K562 (cell line): ENCODE measurements at regions not wholly inside any gene's neighbourhood (a gene's known extent, or its start where the extent isn't known, plus 50 kb on each side); places are given as distances from the start of the nearest gene placed in this dataset.

Source experiments
- ATAC-seq: fragments of 200-7000 bp; cut with Tn5 transposase; 3 replicates; pipeline ENCODE4 v1.9.1; 2020; ENCODE audit warnings: moderate library complexity
- BruUV-seq: library from RNA; stranded (reverse); fragments of 400-500 nt; replicated peaks from 2 replicates; lab custom pipeline; 2021; lab: Mats Ljungman, UMichigan
- CTCF ChIA-PET: fragments of 300-600 bp; formaldehyde crosslinking; extraction: SDS; loops from one replicate; lab custom pipeline; 2021; ENCODE audit warnings: low intra/inter-chr PET ratio; lab: Yijun Ruan, JAX
- POLR2A ChIA-PET: fragments of 300-600, 350-650 bp; sonication (Branson Sonifier 250); formaldehyde crosslinking; extraction: SDS; loops from one replicate; lab custom pipeline; 2021; ENCODE audit warnings: antibody characterized with exemption, inconsistent platforms; lab: Yijun Ruan, JAX
- DNase-seq, 4 experiments: peaks; one replicate each; pipeline versions ENCODE4 v3.0.0 to v3.0.0-alpha.2; 2011 to 2018; ENCODE audit warnings: low spot score in 3 of 4, mixed read lengths in 3 of 4; ENCODE audit errors: extremely low read depth in 1 of 4
- FAIRE-seq: peaks from 2 replicates; lab custom pipeline; 2011; peaks lifted over from hg19 to GRCh38; lab: Jason Lieb, UNC
- H2AFZ ChIP-seq: 2 replicates; pipeline ENCODE4 v1.6.0; 2011; ENCODE audit warnings: low read depth, low read length, control low read depth, inconsistent platforms
- H3K27ac ChIP-seq: fragments of 200-600 bp; 3 replicates; pipeline ENCODE4 v1.8.0; 2011; ENCODE audit warnings: low read depth, mild to moderate bottlenecking, control low read depth, inconsistent platforms, low read length, moderate library complexity, mixed read lengths; ENCODE audit errors: extremely low read depth
- H3K27me3 ChIP-seq, 2 experiments: fragments of 300-600 bp in 1 of 2; 2 replicates in 1 of 2; 3 replicates in 1 of 2; pipeline versions ENCODE4 v1.6.0 to v1.8.0; 2011; ENCODE audit warnings: inconsistent platforms in 2 of 2, low read length in 2 of 2, mild to moderate bottlenecking in 1 of 2, mixed read lengths in 1 of 2, moderate library complexity in 1 of 2; ENCODE audit not compliant: control insufficient read depth in 2 of 2, insufficient read depth in 2 of 2
- H3K36me3 ChIP-seq: fragments of 300-600 bp; 3 replicates; pipeline ENCODE4 v1.8.0; 2011; ENCODE audit warnings: mild to moderate bottlenecking, low read length, inconsistent platforms; ENCODE audit not compliant: control insufficient read depth, insufficient read depth
- H3K4me1 ChIP-seq, 2 experiments: fragments of 200-600 bp in 1 of 2; replicated peaks in 1 of 2; 2 replicates in 1 of 2; 3 replicates in 1 of 2; pipeline versions ENCODE4 v1.5.1 to v1.8.0; 2011; ENCODE audit warnings: inconsistent platforms in 2 of 2, low read length in 2 of 2, mild to moderate bottlenecking in 1 of 2, mixed read lengths in 1 of 2, moderate library complexity in 1 of 2; ENCODE audit not compliant: control insufficient read depth in 2 of 2, insufficient read depth in 2 of 2
- H3K4me2 ChIP-seq: 2 replicates; pipeline ENCODE4 v1.6.1; 2011; ENCODE audit warnings: low read length, control low read depth, inconsistent platforms, mixed read lengths; ENCODE audit not compliant: insufficient read depth
- H3K4me3 ChIP-seq: fragments of 200-600 bp; sonication (generic), shearing (Covaris generic); 2 replicates; pipeline ENCODE4 v1.5.1; 2016; ENCODE audit warnings: control low read depth, inconsistent platforms
- H3K79me2 ChIP-seq: fragments of 200-600 bp; 3 replicates; pipeline ENCODE4 v1.8.0; 2011; ENCODE audit warnings: low read length, inconsistent platforms; ENCODE audit not compliant: control insufficient read depth, insufficient read depth
- H3K9ac ChIP-seq, 2 experiments: 2 replicates each; pipeline versions ENCODE4 v1.6.0 to v1.6.1; 2011; ENCODE audit warnings: low read depth in 2 of 2, low read length in 2 of 2, control low read depth in 1 of 2, inconsistent platforms in 1 of 2, mild to moderate bottlenecking in 1 of 2, mixed read lengths in 1 of 2; ENCODE audit not compliant: insufficient read depth in 1 of 2
- H3K9me1 ChIP-seq: one replicate; pipeline ENCODE4 v1.6.0; 2011; ENCODE audit warnings: inconsistent platforms, mild to moderate bottlenecking, low read length, moderate library complexity; ENCODE audit not compliant: control insufficient read depth, insufficient read depth
- H3K9me3 ChIP-seq: replicated peaks from 2 replicates; pipeline ENCODE4 v1.5.1; 2011; ENCODE audit warnings: low read depth, low read length, inconsistent platforms; ENCODE audit not compliant: control insufficient read depth, insufficient read depth
- H4K20me1 ChIP-seq: replicated peaks from 2 replicates; pipeline ENCODE4 v1.6.1; 2011; ENCODE audit warnings: low read length, inconsistent platforms, mixed read lengths; ENCODE audit not compliant: control insufficient read depth, insufficient read depth
- CBX2 ChIP-seq: fragments of 200-600 bp; sonication (generic); IDR thresholded peaks from one replicate; pipeline ENCODE4 v1.6.1; 2012; ENCODE audit warnings: mild to moderate bottlenecking, low read length, inconsistent platforms; ENCODE audit not compliant: insufficient read depth, poor library complexity, severe bottlenecking
- CSDE1 ChIP-seq, 2 experiments: fragments of 450-650 bp; IDR thresholded peaks; 2 replicates each; pipeline ENCODE4 v1.6.1; 2016; ENCODE audit warnings: mild to moderate bottlenecking in 1 of 2
- FOXK1 ChIP-seq: sonication (generic); formaldehyde crosslinking; IDR thresholded peaks from 2 replicates; pipeline ENCODE4 v1.8.0; 2022; ENCODE audit warnings: missing genetic modification reagents, mild to moderate bottlenecking, borderline replicate concordance
- GMEB1 ChIP-seq: fragments of 250-450 bp; sonication (Bioruptor Pico); IDR thresholded peaks from 2 replicates; pipeline ENCODE4 v1.4.0; 2020; ENCODE audit warnings: mild to moderate bottlenecking
- HLTF ChIP-seq: fragments of 450-650 bp; IDR thresholded peaks from 2 replicates; pipeline ENCODE4 v1.6.1; 2016
- NCOA2 ChIP-seq, 2 experiments: fragments of 450-650 bp; IDR thresholded peaks; 2 replicates each; pipeline ENCODE4 v1.6.1; 2018; ENCODE audit warnings: mild to moderate bottlenecking in 2 of 2, moderate library complexity in 1 of 2; ENCODE audit not compliant: partially characterized antibody in 2 of 2
- PHTF2 ChIP-seq: fragments of 250-450 bp; sonication (Bioruptor Pico); IDR thresholded peaks from 2 replicates; pipeline ENCODE4 v1.5.0; 2021; ENCODE audit warnings: mild to moderate bottlenecking
- SPI1 ChIP-seq: IDR thresholded peaks from 2 replicates; pipeline ENCODE4 v1.6.1; 2011; ENCODE audit warnings: low read depth, low read length, control low read depth, borderline replicate concordance
- TCF7 ChIP-seq: sonication (generic); IDR thresholded peaks from 2 replicates; pipeline ENCODE4 v1.6.1; 2016; ENCODE audit warnings: antibody characterized with exemption, borderline replicate concordance
- THRA ChIP-seq: fragments of 450-650 bp; IDR thresholded peaks from 2 replicates; pipeline ENCODE4 v1.6.1; 2017; ENCODE audit warnings: mild to moderate bottlenecking, moderate library complexity
- ZFP36 ChIP-seq: fragments of 150-350 bp; IDR thresholded peaks from 2 replicates; pipeline ENCODE4 v1.6.1; 2018; ENCODE audit warnings: low read length, low read depth; ENCODE audit not compliant: partially characterized antibody
- ZNF263 ChIP-seq: sonication (generic); formaldehyde crosslinking; IDR thresholded peaks from 2 replicates; pipeline ENCODE4 v1.8.0; 2022; ENCODE audit warnings: mild to moderate bottlenecking, missing genetic modification reagents, borderline replicate concordance
- WGBS: fragments of 100-300 bp; shearing (Covaris generic); methylation state at CpG from one replicate; pipeline ENCODE4 v1.1.6; 2016; ENCODE audit warnings: low coverage, mixed read lengths; ENCODE audit not compliant: insufficient coverage; ENCODE audit errors: missing lambda C conversion rate; 5-methylcytosine and 5-hydroxymethylcytosine counted together
- in situ Hi-C: fragments of 300-500 bp; cut with MboI; formaldehyde crosslinking; loops from 4 replicates; pipeline ENCODE4 v1.15.0; 2018; ENCODE audit warnings: inconsistent platforms, mixed read lengths
- intact Hi-C: fragments of 100-400 bp; cut with micrococcal nuclease; formaldehyde crosslinking; loops from 2 replicates; pipeline ENCODE4 v1.14.2; 2022

GRCh38 chr1:112783059-112783458 lies 67.9 kb upstream of the PPM1J start:
- BruUV-seq = no TSS peak
- Histone ChIP-seq H4K20me1 (no peaks in the 10 kb centered on the region), H3K4me2 (no peak overlapping the region), H3K4me1 (no peaks in the 10 kb centered on the region), H3K9me1 (no peaks in the 10 kb centered on the region), H2AFZ (no peak overlapping the region), H3K27ac (no peak overlapping the region), H3K27me3 (peaks cover 22 to 36% of the 10 kb centered on the region in 2 experiments)
- in situ Hi-C loops = no loop called here
- CTCF ChIA-PET = no interaction called here
- POLR2A ChIA-PET = no interaction called here
- intact Hi-C loops = no loop called here
- peak; percentile 27 for TF ChIP-seq ZFP36
- no peak for TF ChIP-seq CSDE1 (IDR thresholded peaks at IDR 0.05)
- TF ChIP-seq HLTF = no peak
- TF ChIP-seq, all 486 proteins: peak for 1
- DNase-seq (no peak), ATAC-seq (no peak), FAIRE-seq (no peak)
- no peak overlapping the region for H3K4me3 ChIP-seq
- H3K9ac ChIP-seq = no peak overlapping the region
- no peaks in the 10 kb centered on the region for H3K36me3 ChIP-seq
- no peaks in the 10 kb centered on the region for H3K79me2 ChIP-seq
- peaks cover 2% of the 10 kb centered on the region for H3K9me3 ChIP-seq

- Histone ChIP-seq H3K4me2 (no peak overlapping the region), H3K4me1 (no peaks in the 10 kb centered on the region), H3K4me3 (no peak overlapping the region), H3K27ac (no peak overlapping the region), H3K9me1 (no peaks in the 10 kb centered on the region), H3K9ac (no peak overlapping the region), H3K79me2 (no peaks in the 10 kb centered on the region), H3K36me3 (no peaks in the 10 kb centered on the region), H4K20me1 (no peaks in the 10 kb centered on the region), H3K27me3 (peaks cover 23 to 38% of the 10 kb centered on the region in 2 experiments), H3K9me3 (no peaks in the 10 kb centered on the region), H2AFZ (no peak overlapping the region)
- ChIA-PET CTCF (no interaction called here), POLR2A (interaction anchor here (0.5 to 1.9 kb wide), 3 partner anchors 14 to 24 kb away, joined by 3 to 6 read pairs (median 3); no protein-coding TSS in a partner anchor)
- DNase-seq (no peak), FAIRE-seq (no peak), ATAC-seq (no peak)
- intact Hi-C loops = no loop called here
- in situ Hi-C loops = no loop called here
- no TSS peak for BruUV-seq
- WGBS = 10% methylated on average over 12 of the region's 12 CpGs
- TF ChIP-seq NCOA2 (IDR thresholded peaks at IDR 0.05; ENCODE audit: partially characterized antibody in 2 of 2) = no peak
- TF ChIP-seq GMEB1 = no peak
- no peak for TF ChIP-seq CBX2
- no peak for TF ChIP-seq THRA
- TF ChIP-seq SPI1 = no peak
- no peak for TF ChIP-seq FOXK1 (CRISPR knock-in tag)
- TF ChIP-seq ZNF263 (CRISPR knock-in tag) = no peak
- TF ChIP-seq PHTF2 (CRISPR knock-in tag) = no peak
- no peak for TF ChIP-seq TCF7
Observed at GRCh38 chr1:112779665-112780526, 64.8 kb upstream of the PPM1J start.
